ENCODE measurements at regions not wholly inside any gene's neighbourhood (a gene's known extent, or its start where the extent isn't known, plus 50 kb on each side); places are given as distances from the start of the nearest gene placed in this dataset.

- TF ChIP-seq POLR2A (IDR thresholded peaks at IDR 0.05) = no peak
- TF ChIP-seq, protein P1, sequence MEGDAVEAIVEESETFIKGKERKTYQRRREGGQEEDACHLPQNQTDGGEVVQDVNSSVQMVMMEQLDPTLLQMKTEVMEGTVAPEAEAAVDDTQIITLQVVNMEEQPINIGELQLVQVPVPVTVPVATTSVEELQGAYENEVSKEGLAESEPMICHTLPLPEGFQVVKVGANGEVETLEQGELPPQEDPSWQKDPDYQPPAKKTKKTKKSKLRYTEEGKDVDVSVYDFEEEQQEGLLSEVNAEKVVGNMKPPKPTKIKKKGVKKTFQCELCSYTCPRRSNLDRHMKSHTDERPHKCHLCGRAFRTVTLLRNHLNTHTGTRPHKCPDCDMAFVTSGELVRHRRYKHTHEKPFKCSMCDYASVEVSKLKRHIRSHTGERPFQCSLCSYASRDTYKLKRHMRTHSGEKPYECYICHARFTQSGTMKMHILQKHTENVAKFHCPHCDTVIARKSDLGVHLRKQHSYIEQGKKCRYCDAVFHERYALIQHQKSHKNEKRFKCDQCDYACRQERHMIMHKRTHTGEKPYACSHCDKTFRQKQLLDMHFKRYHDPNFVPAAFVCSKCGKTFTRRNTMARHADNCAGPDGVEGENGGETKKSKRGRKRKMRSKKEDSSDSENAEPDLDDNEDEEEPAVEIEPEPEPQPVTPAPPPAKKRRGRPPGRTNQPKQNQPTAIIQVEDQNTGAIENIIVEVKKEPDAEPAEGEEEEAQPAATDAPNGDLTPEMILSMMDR (IDR thresholded peaks at IDR 0.05) = no peak
Measured at GRCh38 chr9:111187376-111187775, 142.6 kb downstream of the OR2K2 start.

Measured in testis (tissue), 2 donors.